Endothelial cell of hepatic sinusoid (primary cell): ENCODE measurements at regions not wholly inside any gene's neighbourhood (a gene's known extent, or its start where the extent isn't known, plus 50 kb on each side); places are given as distances from the start of the nearest gene placed in this dataset.

Experiments
- in situ Hi-C: cut with HindIII; loops from 2 replicates; pipeline ENCODE4 v1.10.0; 2017; ENCODE audit warnings: low sequenced_read_pairs

GRCh38 chr4:43918377-43918776 is 530.2 kb downstream of the KCTD8 start:
- in situ Hi-C loops, result no loop called here

GRCh38 chr4:43932448-43932847 is 516.2 kb downstream of the KCTD8 start:
- in situ Hi-C loops, result no loop called here

- in situ Hi-C loops, result no loop called here
Measured at GRCh38 chr4:43943998-43944397, 504.6 kb downstream of the KCTD8 start.

- in situ Hi-C loops, result no loop called here
Measured at GRCh38 chr4:43959976-43960375, 488.6 kb downstream of the KCTD8 start.

- in situ Hi-C loops, result no loop called here
Measured at GRCh38 chr4:43968011-43968410, 480.6 kb downstream of the KCTD8 start.

GRCh38 chr4:43983610-43984009 is 465.0 kb downstream of the KCTD8 start:
- in situ Hi-C loops, result no loop called here

GRCh38 chr4:43987331-43987944 is 461.2 kb downstream of the KCTD8 start:
- in situ Hi-C loops, result no loop called here

- in situ Hi-C loops, result no loop called here
Measured at GRCh38 chr4:43990551-43990950, 458.1 kb downstream of the KCTD8 start.

- in situ Hi-C loops, result no loop called here
Measured at GRCh38 chr4:43990963-43991362, 457.6 kb downstream of the KCTD8 start.

GRCh38 chr4:43992552-43992951 is 456.1 kb downstream of the KCTD8 start:
- in situ Hi-C loops, result no loop called here

GRCh38 chr4:43993196-43993902 is 455.3 kb downstream of the KCTD8 start:
- in situ Hi-C loops, result no loop called here

GRCh38 chr4:43999669-44000068 is 448.9 kb downstream of the KCTD8 start:
- in situ Hi-C loops, result no loop called here

- in situ Hi-C loops, result no loop called here
Measured at GRCh38 chr4:44002368-44002767, 446.2 kb downstream of the KCTD8 start.

GRCh38 chr4:44016570-44017421 is 431.8 kb downstream of the KCTD8 start:
- in situ Hi-C loops, result no loop called here

- in situ Hi-C loops, result no loop called here
Measured at GRCh38 chr4:44017422-44017739, 431.2 kb downstream of the KCTD8 start.

- in situ Hi-C loops, result no loop called here
Measured at GRCh38 chr4:44019721-44020120, 428.9 kb downstream of the KCTD8 start.

GRCh38 chr4:44025376-44026020 is 423.1 kb downstream of the KCTD8 start:
- in situ Hi-C loops, result no loop called here

GRCh38 chr4:44038811-44039210 is 409.8 kb downstream of the KCTD8 start:
- in situ Hi-C loops, result no loop called here

- in situ Hi-C loops, result no loop called here
Measured at GRCh38 chr4:44046491-44046890, 402.1 kb downstream of the KCTD8 start.

- in situ Hi-C loops, result no loop called here
Measured at GRCh38 chr4:44056721-44057151, 391.9 kb downstream of the KCTD8 start.

GRCh38 chr4:44070843-44071242 is 377.8 kb downstream of the KCTD8 start:
- in situ Hi-C loops, result no loop called here
